ENCODE measurements at regions not wholly inside any gene's neighbourhood (a gene's known extent, or its start where the extent isn't known, plus 50 kb on each side); places are given as distances from the start of the nearest gene placed in this dataset.

DNA sequence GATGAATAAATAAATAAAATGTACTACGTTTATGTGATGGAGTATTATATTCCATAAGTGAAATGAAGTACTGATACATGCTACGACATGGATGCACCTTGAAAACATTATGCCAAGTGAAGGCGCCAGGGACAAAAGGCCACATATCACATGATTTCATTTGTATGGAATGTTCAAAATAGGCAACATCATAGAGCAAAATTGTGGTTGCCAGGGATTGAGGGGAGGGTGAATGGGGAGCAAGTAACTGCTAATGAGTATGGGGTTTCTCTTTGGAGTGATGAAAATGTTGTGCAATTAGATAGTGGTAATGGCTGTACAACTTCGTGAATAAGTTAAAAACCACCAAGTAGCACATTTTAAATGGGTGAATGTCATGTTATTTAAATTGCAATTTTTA, 132.8 kb downstream of the SLC38A4 start:
- Histone ChIP-seq H3K79me2 (ENCODE audit: control insufficient read depth, insufficient read depth, low read length) (no peaks in the 10 kb centered on the region), H3K36me3 (ENCODE audit: control insufficient read depth in 2 of 2, extremely low read depth in 1 of 2, insufficient read depth in 2 of 2, low read length in 2 of 2) (no peaks in the 10 kb centered on the region), H3K9me3 (replicated peaks; ENCODE audit: control insufficient read depth, insufficient read depth, low read length) (no peaks in the 10 kb centered on the region), H3K4me2 (ENCODE audit: insufficient read depth, low read length) (no peak overlapping the region), H3K27ac (ENCODE audit: insufficient read depth, low read depth, low read length) (no peak overlapping the region), H3K4me3 (replicated peaks in 1 of 3; ENCODE audit: insufficient read depth in 1 of 3, low read depth in 1 of 3, low read length in 3 of 3) (no peak overlapping the region), H3K4me1 (ENCODE audit: control insufficient read depth, extremely low read depth, insufficient read depth, low read length) (no peaks in the 10 kb centered on the region), H3K27me3 (ENCODE audit: control insufficient read depth in 2 of 2, insufficient read depth in 2 of 2, low read length in 2 of 2) (no peaks in the 10 kb centered on the region), H3K9me1 (replicated peaks; ENCODE audit: control insufficient read depth, extremely low read depth, insufficient read depth, low read length) (no peaks in the 10 kb centered on the region), H4K20me1 (replicated peaks; ENCODE audit: control insufficient read depth, extremely low read depth, insufficient read depth, low read length) (no peaks in the 10 kb centered on the region), H3K9ac (replicated peaks; ENCODE audit: extremely low read depth, insufficient read depth, low read length) (no peak overlapping the region), H2AFZ (ENCODE audit: low read depth, low read length) (no peak overlapping the region)
- TF ChIP-seq, protein P1, sequence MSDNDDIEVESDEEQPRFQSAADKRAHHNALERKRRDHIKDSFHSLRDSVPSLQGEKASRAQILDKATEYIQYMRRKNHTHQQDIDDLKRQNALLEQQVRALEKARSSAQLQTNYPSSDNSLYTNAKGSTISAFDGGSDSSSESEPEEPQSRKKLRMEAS (IDR thresholded peaks at IDR 0.05; ENCODE audit: insufficient read depth, insufficient read length) = no peak
- no peak for TF ChIP-seq POLR2A (IDR thresholded peaks at IDR 0.05; ENCODE audit: low read depth, low read length)
- no peak for TF ChIP-seq MYC (IDR thresholded peaks at IDR 0.05; ENCODE audit: low read depth, low read length)
- no peak for TF ChIP-seq GATA2 (IDR thresholded peaks at IDR 0.05; ENCODE audit: insufficient read depth, insufficient read length, low read depth, low read length)
- TF ChIP-seq FOS (IDR thresholded peaks at IDR 0.05; ENCODE audit: borderline replicate concordance, insufficient read depth, low read length) = no peak
- TF ChIP-seq, protein P2, sequence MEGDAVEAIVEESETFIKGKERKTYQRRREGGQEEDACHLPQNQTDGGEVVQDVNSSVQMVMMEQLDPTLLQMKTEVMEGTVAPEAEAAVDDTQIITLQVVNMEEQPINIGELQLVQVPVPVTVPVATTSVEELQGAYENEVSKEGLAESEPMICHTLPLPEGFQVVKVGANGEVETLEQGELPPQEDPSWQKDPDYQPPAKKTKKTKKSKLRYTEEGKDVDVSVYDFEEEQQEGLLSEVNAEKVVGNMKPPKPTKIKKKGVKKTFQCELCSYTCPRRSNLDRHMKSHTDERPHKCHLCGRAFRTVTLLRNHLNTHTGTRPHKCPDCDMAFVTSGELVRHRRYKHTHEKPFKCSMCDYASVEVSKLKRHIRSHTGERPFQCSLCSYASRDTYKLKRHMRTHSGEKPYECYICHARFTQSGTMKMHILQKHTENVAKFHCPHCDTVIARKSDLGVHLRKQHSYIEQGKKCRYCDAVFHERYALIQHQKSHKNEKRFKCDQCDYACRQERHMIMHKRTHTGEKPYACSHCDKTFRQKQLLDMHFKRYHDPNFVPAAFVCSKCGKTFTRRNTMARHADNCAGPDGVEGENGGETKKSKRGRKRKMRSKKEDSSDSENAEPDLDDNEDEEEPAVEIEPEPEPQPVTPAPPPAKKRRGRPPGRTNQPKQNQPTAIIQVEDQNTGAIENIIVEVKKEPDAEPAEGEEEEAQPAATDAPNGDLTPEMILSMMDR (IDR thresholded peaks at IDR 0.05; ENCODE audit: extremely low read depth in 1 of 2, insufficient read depth in 1 of 2, low read depth in 1 of 2, low read length in 2 of 2) = no peak
- TF ChIP-seq EZH2 (IDR thresholded peaks at IDR 0.05; ENCODE audit: borderline replicate concordance, low read depth, low read length, severe bottlenecking) = no peak
- no peak for TF ChIP-seq JUN (IDR thresholded peaks at IDR 0.05; ENCODE audit: borderline replicate concordance, insufficient read depth, insufficient read length, low read depth)
- TF ChIP-seq POLR2AphosphoS5 (IDR thresholded peaks at IDR 0.05; ENCODE audit: insufficient read depth, low read depth, low read length) = no peak
- intact Hi-C loops (cut with micrococcal nuclease) (no loop called here), dilution Hi-C loops (cut with MboI; ENCODE audit: extremely low pct_ligation_motif_present, low sequenced_read_pairs) (no loop called here)
- ChIA-PET CTCF (no interaction called here), POLR2A (no interaction called here)
- FAIRE-seq (no peak), DNase-seq (ENCODE audit: low read depth, low spot score) (no peak)
- BruUV-seq (replicated peaks) = no TSS peak

Data from endothelial cell of umbilical vein (primary cell).